Naive thymus-derived CD4-positive, alpha-beta T cell (primary cell): ENCODE measurements at regions not wholly inside any gene's neighbourhood (a gene's known extent, or its start where the extent isn't known, plus 50 kb on each side); places are given as distances from the start of the nearest gene placed in this dataset.

ENCODE experiments used
- ATAC-seq: fragments of 150-1000 bp; cut with Tn5 transposase; 2 replicates; pipeline ENCODE4 v1.10.0; 2021; ENCODE audit warnings: mild to moderate bottlenecking, moderate library complexity
- CTCF ChIA-PET: fragments of 350-600 bp; sonication (Branson Sonifier 250); formaldehyde crosslinking; loops from one replicate; lab custom pipeline; 2021; ENCODE audit warnings: antibody characterized with exemption; lab: Charles Lee
- POLR2A ChIA-PET: fragments of 350-600 bp; sonication (Branson Sonifier 250); formaldehyde crosslinking; loops from one replicate; lab custom pipeline; 2021; ENCODE audit warnings: antibody characterized with exemption, inconsistent platforms; lab: Charles Lee
- DNase-seq, 9 donors: peaks; one replicate each; pipeline versions ENCODE4 v3.0.0 to v3.0.0-alpha.2; 2020 to 2022; ENCODE audit warnings: mixed read lengths in 1 of 9
- H3K27ac ChIP-seq: one replicate; pipeline ENCODE4 v1.7.0; 2013; ENCODE audit warnings: mild to moderate bottlenecking, low read depth, low read length, moderate library complexity
- H3K27me3 ChIP-seq, 2 donors: one replicate each; pipeline ENCODE4 v1.7.0; 2013; ENCODE audit warnings: low read length in 2 of 2, mild to moderate bottlenecking in 2 of 2, moderate library complexity in 2 of 2; ENCODE audit not compliant: control insufficient read depth in 2 of 2, insufficient read depth in 2 of 2
- H3K36me3 ChIP-seq, 3 experiments: 1 replicate in 2 of 3; 2 replicates in 1 of 3; pipeline ENCODE4 v1.7.0; 2013; ENCODE audit warnings: low read length in 3 of 3, mild to moderate bottlenecking in 3 of 3, moderate library complexity in 1 of 3; ENCODE audit not compliant: insufficient read depth in 3 of 3, control insufficient read depth in 2 of 3
- H3K4me1 ChIP-seq, 2 donors: one replicate each; pipeline ENCODE4 v1.7.0; 2013; ENCODE audit warnings: low read length in 2 of 2, mild to moderate bottlenecking in 2 of 2, moderate library complexity in 1 of 2; ENCODE audit not compliant: control insufficient read depth in 2 of 2, insufficient read depth in 2 of 2
- H3K4me3 ChIP-seq: 2 replicates; pipeline ENCODE4 v1.7.0; 2013; ENCODE audit warnings: mild to moderate bottlenecking, low read length
- H3K9me3 ChIP-seq, 3 experiments: 1 replicate in 2 of 3; 2 replicates in 1 of 3; pipeline ENCODE4 v1.7.0; 2013; ENCODE audit warnings: low read length in 3 of 3; ENCODE audit not compliant: control insufficient read depth in 2 of 3
- H3K27ac Mint-ChIP-seq, 9 donors: one replicate each; pipeline ENCODE4 v1.8.0; 2020 to 2022; ENCODE audit warnings: mixed read lengths in 9 of 9, mild to moderate bottlenecking in 8 of 9, moderate library complexity in 5 of 9, inconsistent platforms in 2 of 9
- H3K27me3 Mint-ChIP-seq, 5 donors: one replicate each; pipeline ENCODE4 v1.8.0; 2021 to 2022; ENCODE audit warnings: mixed read lengths in 5 of 5, mild to moderate bottlenecking in 1 of 5
- H3K36me3 Mint-ChIP-seq, 5 donors: one replicate each; pipeline ENCODE4 v1.8.0; 2020 to 2022; ENCODE audit warnings: mixed read lengths in 5 of 5, mild to moderate bottlenecking in 3 of 5, inconsistent platforms in 1 of 5
- H3K4me1 Mint-ChIP-seq, 7 donors: one replicate each; pipeline ENCODE4 v1.8.0; 2020 to 2022; ENCODE audit warnings: mixed read lengths in 7 of 7, mild to moderate bottlenecking in 3 of 7, inconsistent platforms in 1 of 7
- H3K4me3 Mint-ChIP-seq, 10 donors: one replicate each; pipeline ENCODE4 v1.8.0; 2020 to 2022; ENCODE audit warnings: mild to moderate bottlenecking in 10 of 10, mixed read lengths in 10 of 10, moderate library complexity in 6 of 10, inconsistent platforms in 2 of 10
- H3K9me3 Mint-ChIP-seq, 11 donors: one replicate each; pipeline ENCODE4 v1.8.0; 2020 to 2022; ENCODE audit warnings: mixed read lengths in 11 of 11, mild to moderate bottlenecking in 4 of 11, inconsistent platforms in 1 of 11, moderate library complexity in 1 of 11
- intact Hi-C, 2 donors: fragments of 100-400 bp; cut with micrococcal nuclease; formaldehyde crosslinking; loops; one replicate each; pipeline ENCODE4 v1.15.1; 2023

DNA sequence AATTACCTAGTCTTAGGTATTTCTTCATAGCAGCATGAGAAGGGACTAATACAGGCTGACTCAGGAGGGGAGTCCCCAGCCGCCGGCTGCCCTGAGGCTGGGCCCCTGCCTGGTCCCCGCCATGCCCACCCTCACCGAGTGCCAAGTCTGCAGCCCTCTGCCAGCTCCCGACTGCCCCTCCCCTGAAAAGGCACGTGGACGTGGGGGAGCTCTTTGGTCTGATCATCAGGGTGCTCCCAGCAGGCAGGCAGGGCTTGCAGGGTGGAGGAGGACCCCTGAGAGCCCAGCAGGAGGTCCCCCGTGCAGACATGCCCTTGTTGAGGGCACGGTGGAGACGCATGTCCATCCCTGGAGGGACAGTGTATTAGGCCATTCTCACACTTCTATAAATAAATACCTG is 110.9 kb downstream of the UNCX start:
- no peak overlapping the region for H3K27ac Mint-ChIP-seq
- no peak overlapping the region for H3K27ac ChIP-seq
- DNase-seq (no peak), ATAC-seq (no peak)
- ChIA-PET POLR2A (no interaction called here), CTCF (no interaction called here)
- no peaks in the 10 kb centered on the region for H3K9me3 ChIP-seq
- H3K4me1 ChIP-seq, result no peaks in the 10 kb centered on the region
- H3K36me3 Mint-ChIP-seq, result peaks cover 2 to 9% (median 7%) of the 10 kb centered on the region in 5 donors
- H3K4me3 ChIP-seq, result no peak overlapping the region
- peaks cover 0 to 15% (median 9%) of the 10 kb centered on the region in 11 donors for H3K9me3 Mint-ChIP-seq
- H3K4me3 Mint-ChIP-seq, result no peak overlapping the region
- no peaks in the 10 kb centered on the region for H3K4me1 Mint-ChIP-seq
- intact Hi-C loops, result no loop called here
- H3K36me3 ChIP-seq, result no peaks in the 10 kb centered on the region
- no peaks in the 10 kb centered on the region for H3K27me3 ChIP-seq
- H3K27me3 Mint-ChIP-seq, result peaks cover 0 to 32% (median 19%) of the 10 kb centered on the region in 5 donors

DNA sequence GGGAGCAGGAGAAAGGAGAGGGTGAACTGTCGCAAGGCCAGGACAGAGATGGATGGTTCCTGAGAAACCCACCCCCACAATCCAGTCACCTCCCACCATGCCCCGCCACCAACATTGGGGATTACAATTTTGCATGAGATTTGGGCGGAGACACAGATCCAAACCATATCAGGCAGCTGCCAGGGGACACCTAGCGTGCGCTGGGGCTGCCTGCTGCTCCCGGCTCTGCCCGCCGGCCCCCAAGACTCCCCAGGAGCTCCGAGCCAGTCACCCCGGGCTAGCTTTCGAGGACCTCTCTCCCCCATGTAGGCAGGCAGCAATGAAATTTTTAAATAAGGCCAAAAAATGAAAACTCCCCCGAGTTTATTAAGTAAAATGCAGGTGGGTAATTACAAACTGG is 111.7 kb downstream of the UNCX start:
- H3K27me3 ChIP-seq, result no peaks in the 10 kb centered on the region
- H3K27ac ChIP-seq, result no peak overlapping the region
- H3K36me3 ChIP-seq, result no peaks in the 10 kb centered on the region
- no peaks in the 10 kb centered on the region for H3K4me1 Mint-ChIP-seq
- H3K9me3 ChIP-seq, result no peaks in the 10 kb centered on the region
- intact Hi-C loops, result no loop called here
- H3K9me3 Mint-ChIP-seq, result peaks cover 0 to 7% (median 2%) of the 10 kb centered on the region in 11 donors
- no peaks in the 10 kb centered on the region for H3K4me1 ChIP-seq
- no peak overlapping the region for H3K27ac Mint-ChIP-seq
- no peak overlapping the region for H3K4me3 ChIP-seq
- no peak for ATAC-seq
- ChIA-PET POLR2A (no interaction called here), CTCF (no interaction called here)
- peaks cover 0 to 4% (median 1%) of the 10 kb centered on the region in 5 donors for H3K36me3 Mint-ChIP-seq
- no peak overlapping the region for H3K4me3 Mint-ChIP-seq
- H3K27me3 Mint-ChIP-seq, result peaks cover 0 to 35% (median 15%) of the 10 kb centered on the region in 5 donors
- no peak for DNase-seq

- Histone ChIP-seq H3K36me3 (no peaks in the 10 kb centered on the region), H3K27ac (no peak overlapping the region), H3K27me3 (no peaks in the 10 kb centered on the region), H3K4me3 (no peak overlapping the region), H3K9me3 (no peaks in the 10 kb centered on the region), H3K4me1 (no peaks in the 10 kb centered on the region)
- POLR2A ChIA-PET, result no interaction called here
- Mint-ChIP-seq H3K9me3 (peaks cover 0 to 4% (median 0%) of the 10 kb centered on the region in 11 donors), H3K27ac (no peak overlapping the region), H3K27me3 (peaks cover 0 to 34% (median 11%) of the 10 kb centered on the region in 5 donors), H3K36me3 (peaks cover 0 to 4% (median 0%) of the 10 kb centered on the region in 5 donors), H3K4me3 (no peak overlapping the region), H3K4me1 (no peaks in the 10 kb centered on the region)
- CTCF ChIA-PET, result no interaction called here
- intact Hi-C loops, result no loop called here
- ATAC-seq, result no peak
- no peak for DNase-seq
Measured at GRCh38 chr7:1344981-1345701, 112.5 kb downstream of the UNCX start.

GRCh38 chr7:1345796-1346755 is 113.2 kb downstream of the MICALL2 start:
- Mint-ChIP-seq H3K27ac (no peak overlapping the region), H3K9me3 (peaks cover 0 to 4% (median 0%) of the 10 kb centered on the region in 11 donors), H3K36me3 (peaks cover 0 to 4% (median 0%) of the 10 kb centered on the region in 5 donors), H3K4me1 (no peaks in the 10 kb centered on the region), H3K27me3 (peaks cover 0 to 36% (median 17%) of the 10 kb centered on the region in 5 donors), H3K4me3 (no peak overlapping the region)
- DNase-seq (no peak), ATAC-seq (no peak)
- no peak overlapping the region for H3K4me3 ChIP-seq
- H3K36me3 ChIP-seq, result no peaks in the 10 kb centered on the region
- ChIA-PET CTCF (no interaction called here), POLR2A (no interaction called here)
- H3K27me3 ChIP-seq, result no peaks in the 10 kb centered on the region
- H3K27ac ChIP-seq, result no peak overlapping the region
- no peaks in the 10 kb centered on the region for H3K9me3 ChIP-seq
- no peaks in the 10 kb centered on the region for H3K4me1 ChIP-seq
- intact Hi-C loops, result no loop called here

- Histone ChIP-seq H3K27ac (no peak overlapping the region), H3K27me3 (no peaks in the 10 kb centered on the region), H3K9me3 (no peaks in the 10 kb centered on the region), H3K4me3 (no peak overlapping the region), H3K36me3 (no peaks in the 10 kb centered on the region), H3K4me1 (no peaks in the 10 kb centered on the region)
- intact Hi-C loops, result no loop called here
- Mint-ChIP-seq H3K4me3 (no peak overlapping the region), H3K36me3 (peaks cover 0 to 4% (median 0%) of the 10 kb centered on the region in 5 donors), H3K9me3 (peaks cover 0 to 4% (median 0%) of the 10 kb centered on the region in 11 donors), H3K27me3 (peaks cover 0 to 42% (median 17%) of the 10 kb centered on the region in 5 donors), H3K4me1 (no peaks in the 10 kb centered on the region), H3K27ac (no peak overlapping the region)
- CTCF ChIA-PET, result no interaction called here
- no peak for ATAC-seq
- no peak for DNase-seq
- POLR2A ChIA-PET, result no interaction called here
Measured at GRCh38 chr7:1346851-1347250, 112.4 kb downstream of the MICALL2 start.

GRCh38 chr7:1348096-1348822 is 111.0 kb downstream of the MICALL2 start:
- Histone ChIP-seq H3K36me3 (no peaks in the 10 kb centered on the region), H3K9me3 (no peaks in the 10 kb centered on the region), H3K27ac (no peak overlapping the region), H3K4me1 (no peaks in the 10 kb centered on the region), H3K27me3 (no peaks in the 10 kb centered on the region), H3K4me3 (no peak overlapping the region)
- H3K27ac Mint-ChIP-seq, result no peak overlapping the region
- ChIA-PET POLR2A (no interaction called here), CTCF (no interaction called here)
- DNase-seq, result no peak
- no peak for ATAC-seq
- no peaks in the 10 kb centered on the region for H3K4me1 Mint-ChIP-seq
- intact Hi-C loops, result no loop called here
- peaks cover 0 to 1% (median 0%) of the 10 kb centered on the region in 11 donors for H3K9me3 Mint-ChIP-seq
- no peak overlapping the region for H3K4me3 Mint-ChIP-seq
- H3K27me3 Mint-ChIP-seq, result peaks cover 0 to 37% (median 17%) of the 10 kb centered on the region in 5 donors
- H3K36me3 Mint-ChIP-seq, result no peaks in the 10 kb centered on the region
